ENCODE measurements at regions not wholly inside any gene's neighbourhood (a gene's known extent, or its start where the extent isn't known, plus 50 kb on each side); places are given as distances from the start of the nearest gene placed in this dataset.

DNA sequence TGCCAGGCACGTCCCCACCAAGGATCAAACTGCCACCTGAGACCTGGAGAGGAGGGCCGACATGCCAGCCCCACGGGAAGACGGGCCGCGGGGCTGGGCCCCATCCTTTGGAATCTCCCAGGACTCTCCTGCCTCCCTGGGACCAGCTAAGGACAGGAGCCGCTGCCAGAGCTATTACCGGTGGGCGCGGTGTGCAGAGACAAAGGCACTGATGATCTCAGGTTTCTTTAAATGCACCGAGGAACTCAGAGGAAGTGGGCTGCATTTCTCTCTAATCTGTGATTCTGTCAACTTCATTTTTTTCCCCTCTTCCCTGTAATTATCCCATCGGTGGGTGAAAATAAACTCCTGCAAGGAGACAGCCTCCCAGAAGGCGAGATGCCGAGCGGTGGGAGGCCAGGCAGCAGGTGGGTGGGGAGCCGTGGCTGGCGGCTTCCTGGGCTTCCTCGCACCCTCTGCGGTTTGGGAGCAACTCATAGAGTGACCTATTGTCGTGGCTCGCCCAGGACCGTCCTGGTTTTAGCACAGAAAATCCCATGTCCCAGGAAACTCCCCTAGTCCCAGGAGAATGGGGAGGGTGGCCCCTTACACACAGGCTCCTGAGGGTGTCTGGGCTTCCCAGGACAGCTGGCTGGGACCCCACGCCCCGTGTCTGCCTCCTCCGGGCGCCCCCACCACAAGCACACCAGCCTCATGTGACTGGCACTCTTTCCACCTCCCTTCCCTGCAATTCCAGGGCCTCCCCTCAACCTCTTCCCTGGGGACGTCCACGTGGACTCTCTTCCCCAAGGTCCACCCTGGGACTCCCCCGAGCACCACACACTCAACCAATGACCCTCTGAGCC lies 62.3 kb upstream of the ADRA2C start:
- TF ChIP-seq EZH2 (optimal IDR thresholded peaks at IDR 0.05; ENCODE audit: low read depth, low read length) = no peak
- TF ChIP-seq, protein P1, sequence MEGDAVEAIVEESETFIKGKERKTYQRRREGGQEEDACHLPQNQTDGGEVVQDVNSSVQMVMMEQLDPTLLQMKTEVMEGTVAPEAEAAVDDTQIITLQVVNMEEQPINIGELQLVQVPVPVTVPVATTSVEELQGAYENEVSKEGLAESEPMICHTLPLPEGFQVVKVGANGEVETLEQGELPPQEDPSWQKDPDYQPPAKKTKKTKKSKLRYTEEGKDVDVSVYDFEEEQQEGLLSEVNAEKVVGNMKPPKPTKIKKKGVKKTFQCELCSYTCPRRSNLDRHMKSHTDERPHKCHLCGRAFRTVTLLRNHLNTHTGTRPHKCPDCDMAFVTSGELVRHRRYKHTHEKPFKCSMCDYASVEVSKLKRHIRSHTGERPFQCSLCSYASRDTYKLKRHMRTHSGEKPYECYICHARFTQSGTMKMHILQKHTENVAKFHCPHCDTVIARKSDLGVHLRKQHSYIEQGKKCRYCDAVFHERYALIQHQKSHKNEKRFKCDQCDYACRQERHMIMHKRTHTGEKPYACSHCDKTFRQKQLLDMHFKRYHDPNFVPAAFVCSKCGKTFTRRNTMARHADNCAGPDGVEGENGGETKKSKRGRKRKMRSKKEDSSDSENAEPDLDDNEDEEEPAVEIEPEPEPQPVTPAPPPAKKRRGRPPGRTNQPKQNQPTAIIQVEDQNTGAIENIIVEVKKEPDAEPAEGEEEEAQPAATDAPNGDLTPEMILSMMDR (IDR thresholded peaks at IDR 0.05; ENCODE audit: low read length) = no peak
- no peak for TF ChIP-seq EZH2phosphoT487 (IDR thresholded peaks at IDR 0.05; ENCODE audit: low read length)
